ENCODE measurements at regions not wholly inside any gene's neighbourhood (a gene's known extent, or its start where the extent isn't known, plus 50 kb on each side); places are given as distances from the start of the nearest gene placed in this dataset.

DNA sequence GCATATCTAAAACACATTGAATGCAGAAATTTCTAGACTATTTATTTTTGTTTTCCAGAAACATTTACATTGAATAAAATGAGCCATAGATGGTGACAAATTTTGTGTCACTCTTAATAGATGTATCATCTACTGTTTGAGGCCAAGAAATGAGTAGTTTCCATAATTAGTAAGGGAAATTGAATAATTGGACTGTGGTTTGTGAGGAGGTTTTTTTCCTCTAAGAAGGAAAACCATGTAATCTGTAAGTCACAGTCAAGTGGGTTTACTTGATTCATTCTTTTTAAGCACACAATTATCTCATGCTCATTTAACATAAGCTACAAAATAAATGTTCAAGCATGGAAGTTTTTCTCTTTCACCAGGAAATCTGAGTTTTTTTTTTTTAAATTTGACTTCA lies 876.4 kb downstream of the NR2F1-AS1 start (continued):
- TF ChIP-seq, protein P1, sequence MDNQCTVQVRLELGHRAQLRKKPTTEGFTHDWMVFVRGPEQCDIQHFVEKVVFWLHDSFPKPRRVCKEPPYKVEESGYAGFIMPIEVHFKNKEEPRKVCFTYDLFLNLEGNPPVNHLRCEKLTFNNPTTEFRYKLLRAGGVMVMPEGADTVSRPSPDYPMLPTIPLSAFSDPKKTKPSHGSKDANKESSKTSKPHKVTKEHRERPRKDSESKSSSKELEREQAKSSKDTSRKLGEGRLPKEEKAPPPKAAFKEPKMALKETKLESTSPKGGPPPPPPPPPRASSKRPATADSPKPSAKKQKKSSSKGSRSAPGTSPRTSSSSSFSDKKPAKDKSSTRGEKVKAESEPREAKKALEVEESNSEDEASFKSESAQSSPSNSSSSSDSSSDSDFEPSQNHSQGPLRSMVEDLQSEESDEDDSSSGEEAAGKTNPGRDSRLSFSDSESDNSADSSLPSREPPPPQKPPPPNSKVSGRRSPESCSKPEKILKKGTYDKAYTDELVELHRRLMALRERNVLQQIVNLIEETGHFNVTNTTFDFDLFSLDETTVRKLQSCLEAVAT (IDR thresholded peaks at IDR 0.05): no peak
- TF ChIP-seq, protein P2, sequence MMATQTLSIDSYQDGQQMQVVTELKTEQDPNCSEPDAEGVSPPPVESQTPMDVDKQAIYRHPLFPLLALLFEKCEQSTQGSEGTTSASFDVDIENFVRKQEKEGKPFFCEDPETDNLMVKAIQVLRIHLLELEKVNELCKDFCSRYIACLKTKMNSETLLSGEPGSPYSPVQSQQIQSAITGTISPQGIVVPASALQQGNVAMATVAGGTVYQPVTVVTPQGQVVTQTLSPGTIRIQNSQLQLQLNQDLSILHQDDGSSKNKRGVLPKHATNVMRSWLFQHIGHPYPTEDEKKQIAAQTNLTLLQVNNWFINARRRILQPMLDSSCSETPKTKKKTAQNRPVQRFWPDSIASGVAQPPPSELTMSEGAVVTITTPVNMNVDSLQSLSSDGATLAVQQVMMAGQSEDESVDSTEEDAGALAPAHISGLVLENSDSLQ (IDR thresholded peaks at IDR 0.05): no peak
- TF ChIP-seq ZNF622 (IDR thresholded peaks at IDR 0.05): no peak

DNA sequence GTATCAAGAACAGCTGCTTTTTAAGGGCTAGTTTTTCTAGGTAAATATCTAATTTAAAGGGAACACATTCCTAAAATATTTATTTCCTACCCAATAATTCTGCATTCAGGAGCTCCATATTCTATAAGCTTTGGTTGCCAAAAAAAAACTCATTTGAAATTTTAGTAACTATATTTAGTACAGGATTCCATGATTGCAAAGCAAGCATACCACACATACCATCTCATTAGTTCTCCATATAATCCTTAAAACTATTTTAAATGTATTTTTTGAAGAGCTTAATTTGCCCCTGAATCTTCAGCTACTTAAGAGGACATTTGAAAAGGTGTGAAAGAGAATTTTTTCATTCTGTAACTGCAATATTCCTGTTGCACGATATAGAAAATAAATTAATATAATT lies 877.0 kb downstream of the NR2F1-AS1 start:
- H3K4me2 ChIP-seq (ENCODE audit: control insufficient read depth, insufficient read depth): no peak overlapping the region
- H3K9ac ChIP-seq (ENCODE audit: control insufficient read depth, insufficient read depth, low read length): no peak overlapping the region
- no peak for FAIRE-seq
- no peak overlapping the region for H3K27ac ChIP-seq (ENCODE audit: control insufficient read depth, insufficient read depth)
- no peak for TF ChIP-seq MEF2B (IDR thresholded peaks at IDR 0.05; ENCODE audit: partially characterized antibody, poor library complexity, severe bottlenecking)
- TF ChIP-seq SP1 (IDR thresholded peaks at IDR 0.05; ENCODE audit: low read depth, low read length): no peak
- TF ChIP-seq, protein P3, sequence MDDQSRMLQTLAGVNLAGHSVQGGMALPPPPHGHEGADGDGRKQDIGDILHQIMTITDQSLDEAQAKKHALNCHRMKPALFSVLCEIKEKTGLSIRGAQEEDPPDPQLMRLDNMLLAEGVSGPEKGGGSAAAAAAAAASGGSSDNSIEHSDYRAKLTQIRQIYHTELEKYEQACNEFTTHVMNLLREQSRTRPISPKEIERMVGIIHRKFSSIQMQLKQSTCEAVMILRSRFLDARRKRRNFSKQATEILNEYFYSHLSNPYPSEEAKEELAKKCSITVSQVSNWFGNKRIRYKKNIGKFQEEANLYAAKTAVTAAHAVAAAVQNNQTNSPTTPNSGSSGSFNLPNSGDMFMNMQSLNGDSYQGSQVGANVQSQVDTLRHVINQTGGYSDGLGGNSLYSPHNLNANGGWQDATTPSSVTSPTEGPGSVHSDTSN (IDR thresholded peaks at IDR 0.05; ENCODE audit: insufficient replicate concordance, low read depth, low read length): no peak
- no peak for TF ChIP-seq MTA3 (IDR thresholded peaks at IDR 0.05; ENCODE audit: borderline replicate concordance, low read length)
- no peak for TF ChIP-seq JUNB (IDR thresholded peaks at IDR 0.05)
- no peak for TF ChIP-seq MEF2A (IDR thresholded peaks at IDR 0.05; ENCODE audit: insufficient read depth, low read depth, low read length)
- TF ChIP-seq, protein P4, sequence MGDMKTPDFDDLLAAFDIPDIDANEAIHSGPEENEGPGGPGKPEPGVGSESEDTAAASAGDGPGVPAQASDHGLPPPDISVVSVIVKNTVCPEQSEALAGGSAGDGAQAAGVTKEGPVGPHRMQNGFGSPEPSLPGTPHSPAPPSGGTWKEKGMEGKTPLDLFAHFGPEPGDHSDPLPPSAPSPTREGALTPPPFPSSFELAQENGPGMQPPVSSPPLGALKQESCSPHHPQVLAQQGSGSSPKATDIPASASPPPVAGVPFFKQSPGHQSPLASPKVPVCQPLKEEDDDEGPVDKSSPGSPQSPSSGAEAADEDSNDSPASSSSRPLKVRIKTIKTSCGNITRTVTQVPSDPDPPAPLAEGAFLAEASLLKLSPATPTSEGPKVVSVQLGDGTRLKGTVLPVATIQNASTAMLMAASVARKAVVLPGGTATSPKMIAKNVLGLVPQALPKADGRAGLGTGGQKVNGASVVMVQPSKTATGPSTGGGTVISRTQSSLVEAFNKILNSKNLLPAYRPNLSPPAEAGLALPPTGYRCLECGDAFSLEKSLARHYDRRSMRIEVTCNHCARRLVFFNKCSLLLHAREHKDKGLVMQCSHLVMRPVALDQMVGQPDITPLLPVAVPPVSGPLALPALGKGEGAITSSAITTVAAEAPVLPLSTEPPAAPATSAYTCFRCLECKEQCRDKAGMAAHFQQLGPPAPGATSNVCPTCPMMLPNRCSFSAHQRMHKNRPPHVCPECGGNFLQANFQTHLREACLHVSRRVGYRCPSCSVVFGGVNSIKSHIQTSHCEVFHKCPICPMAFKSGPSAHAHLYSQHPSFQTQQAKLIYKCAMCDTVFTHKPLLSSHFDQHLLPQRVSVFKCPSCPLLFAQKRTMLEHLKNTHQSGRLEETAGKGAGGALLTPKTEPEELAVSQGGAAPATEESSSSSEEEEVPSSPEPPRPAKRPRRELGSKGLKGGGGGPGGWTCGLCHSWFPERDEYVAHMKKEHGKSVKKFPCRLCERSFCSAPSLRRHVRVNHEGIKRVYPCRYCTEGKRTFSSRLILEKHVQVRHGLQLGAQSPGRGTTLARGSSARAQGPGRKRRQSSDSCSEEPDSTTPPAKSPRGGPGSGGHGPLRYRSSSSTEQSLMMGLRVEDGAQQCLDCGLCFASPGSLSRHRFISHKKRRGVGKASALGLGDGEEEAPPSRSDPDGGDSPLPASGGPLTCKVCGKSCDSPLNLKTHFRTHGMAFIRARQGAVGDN (IDR thresholded peaks at IDR 0.05): no peak
- TF ChIP-seq CHD1 (IDR thresholded peaks at IDR 0.05; ENCODE audit: low read depth, low read length): no peak
- TF ChIP-seq PAX8 (IDR thresholded peaks at IDR 0.05): no peak
- no peak for TF ChIP-seq BRCA1 (IDR thresholded peaks at IDR 0.05; ENCODE audit: low read depth, low read length)
- TF ChIP-seq NRF1 (conservative IDR thresholded peaks at IDR 0.05; ENCODE audit: low read depth, low read length): no peak
- no peak for TF ChIP-seq CEBPB (IDR thresholded peaks at IDR 0.05; ENCODE audit: borderline replicate concordance in 1 of 2, low read depth in 2 of 2, low read length in 2 of 2)
- TF ChIP-seq NR2C2 (IDR thresholded peaks at IDR 0.05; ENCODE audit: borderline replicate concordance, control insufficient read depth, insufficient read length, low read depth): no peak
- ATAC-seq: no peak
- in situ Hi-C loops (cut with MboI): no loop called here
- no peaks in the 10 kb centered on the region for H3K27me3 ChIP-seq (replicated peaks in 1 of 2; ENCODE audit: control insufficient read depth in 2 of 2, insufficient read depth in 2 of 2, low read length in 1 of 2)
- 0% methylated on average over 1 of the region's 1 CpG for WGBS (ENCODE audit: insufficient coverage, insufficient replicate concordance, low lambda C conversion rate, missing lambda C conversion rate)
- ChIA-PET POLR2A (interaction anchor here (0.6 kb wide), 1 partner anchor 126 kb away, joined by 3 read pairs; no protein-coding TSS in a partner anchor), SMC1A (ENCODE audit: uncharacterized antibody, unreplicated experiment) (interaction anchor here (1.0 kb wide), 1 partner anchor 13 kb away, joined by 3 read pairs; no protein-coding TSS in a partner anchor), CTCF (no interaction called here), RAD21 (ENCODE audit: unreplicated experiment) (interaction anchor here (1.1 kb wide), 1 partner anchor 16 kb away, joined by 3 read pairs; no protein-coding TSS in a partner anchor)
- H3K4me1 ChIP-seq (ENCODE audit: control insufficient read depth, insufficient read depth, low read length): no peaks in the 10 kb centered on the region
- no peak for DNase-seq (ENCODE audit: low read depth, low spot score)
- no TSS peak for BruUV-seq (replicated peaks)
- no peaks in the 10 kb centered on the region for H3K9me3 ChIP-seq (replicated peaks; ENCODE audit: control insufficient read depth, insufficient read depth, low read length)
- no peaks in the 10 kb centered on the region for H3K79me2 ChIP-seq (ENCODE audit: control insufficient read depth, insufficient read depth, low read length)
- no peaks in the 10 kb centered on the region for H3K36me3 ChIP-seq (ENCODE audit: control insufficient read depth in 2 of 2, insufficient read depth in 2 of 2, low read length in 1 of 2)
- H2AFZ ChIP-seq (ENCODE audit: control insufficient read depth, low read depth, low read length): no peak overlapping the region
- intact Hi-C loops (cut with micrococcal nuclease; ENCODE audit: unreplicated experiment): no loop called here
- no peak overlapping the region for H3K4me3 ChIP-seq
- H4K20me1 ChIP-seq (ENCODE audit: control insufficient read depth, insufficient read depth): no peaks in the 10 kb centered on the region

Measured in GM12878 (cell line).